ENCODE measurements at regions not wholly inside any gene's neighbourhood (a gene's known extent, or its start where the extent isn't known, plus 50 kb on each side); places are given as distances from the start of the nearest gene placed in this dataset.

DNA sequence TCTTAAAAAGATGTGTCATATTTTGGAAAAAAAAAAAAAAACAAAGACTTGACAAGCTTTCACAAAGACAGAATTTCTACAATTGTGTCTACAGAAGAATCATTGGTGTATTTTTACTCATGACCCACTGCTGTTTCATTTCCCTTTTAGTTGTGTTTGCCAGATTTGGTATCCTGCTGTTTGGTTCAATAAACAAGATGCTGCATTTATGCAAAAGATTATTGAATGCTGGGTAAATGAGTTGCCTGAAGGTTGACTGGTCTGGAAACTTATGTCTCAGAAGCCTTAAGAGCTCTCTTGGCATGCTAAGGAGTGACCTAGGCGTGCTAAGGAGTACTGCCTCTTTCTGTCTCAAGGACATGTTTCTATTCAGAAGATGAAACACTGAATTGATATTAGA lies 64.9 kb upstream of the NPY2R start:
- TF ChIP-seq, protein P1, sequence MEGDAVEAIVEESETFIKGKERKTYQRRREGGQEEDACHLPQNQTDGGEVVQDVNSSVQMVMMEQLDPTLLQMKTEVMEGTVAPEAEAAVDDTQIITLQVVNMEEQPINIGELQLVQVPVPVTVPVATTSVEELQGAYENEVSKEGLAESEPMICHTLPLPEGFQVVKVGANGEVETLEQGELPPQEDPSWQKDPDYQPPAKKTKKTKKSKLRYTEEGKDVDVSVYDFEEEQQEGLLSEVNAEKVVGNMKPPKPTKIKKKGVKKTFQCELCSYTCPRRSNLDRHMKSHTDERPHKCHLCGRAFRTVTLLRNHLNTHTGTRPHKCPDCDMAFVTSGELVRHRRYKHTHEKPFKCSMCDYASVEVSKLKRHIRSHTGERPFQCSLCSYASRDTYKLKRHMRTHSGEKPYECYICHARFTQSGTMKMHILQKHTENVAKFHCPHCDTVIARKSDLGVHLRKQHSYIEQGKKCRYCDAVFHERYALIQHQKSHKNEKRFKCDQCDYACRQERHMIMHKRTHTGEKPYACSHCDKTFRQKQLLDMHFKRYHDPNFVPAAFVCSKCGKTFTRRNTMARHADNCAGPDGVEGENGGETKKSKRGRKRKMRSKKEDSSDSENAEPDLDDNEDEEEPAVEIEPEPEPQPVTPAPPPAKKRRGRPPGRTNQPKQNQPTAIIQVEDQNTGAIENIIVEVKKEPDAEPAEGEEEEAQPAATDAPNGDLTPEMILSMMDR (IDR thresholded peaks at IDR 0.05): no peak
- no peak for TF ChIP-seq EZH2 (IDR thresholded peaks at IDR 0.05)
